DMS 273 (cell line): ENCODE measurements at regions not wholly inside any gene's neighbourhood (a gene's known extent, or its start where the extent isn't known, plus 50 kb on each side); places are given as distances from the start of the nearest gene placed in this dataset.
"Not testable (repeated sequence)": the region's sequence is repeated elsewhere in the genome, so short reads cannot be mapped to it uniquely, and the experiment has no call there.

ENCODE experiments used
- DNase-seq: peaks from one replicate; lab custom pipeline; 2025; ENCODE audit not compliant: unreplicated experiment; lab: John Stamatoyannopoulos, UW

GRCh38 chr11:96694338-96694737 is 304.5 kb downstream of the JRKL start:
- no peak for DNase-seq

GRCh38 chr11:96696731-96697130 is 306.9 kb downstream of the JRKL start:
- DNase-seq, result no peak

- no peak for DNase-seq
Measured at GRCh38 chr11:96697466-96697865, 307.7 kb downstream of the JRKL start.

- no peak for DNase-seq
Measured at GRCh38 chr11:96704847-96705246, 315.0 kb downstream of the JRKL start.

GRCh38 chr11:96706761-96707160 is 316.9 kb downstream of the JRKL start:
- no peak for DNase-seq

- DNase-seq, result no peak
Measured at GRCh38 chr11:96707273-96707672, 317.5 kb downstream of the JRKL start.

- DNase-seq, result peak; percentile 41
Measured at GRCh38 chr11:96708219-96708878, 318.5 kb downstream of the JRKL start.

- no peak for DNase-seq
Measured at GRCh38 chr11:96713301-96713700, 323.5 kb downstream of the JRKL start.

- DNase-seq, result no peak
Measured at GRCh38 chr11:96714689-96715088, 324.9 kb downstream of the JRKL start.

GRCh38 chr11:96715208-96715607 is 325.4 kb downstream of the JRKL start:
- no peak for DNase-seq

GRCh38 chr11:96736601-96737000 is 346.8 kb downstream of the JRKL start:
- DNase-seq, result no peak

- DNase-seq, result no peak
Measured at GRCh38 chr11:96738311-96738710, 348.5 kb downstream of the JRKL start.

GRCh38 chr11:96741068-96741467 is 351.3 kb downstream of the JRKL start:
- DNase-seq, result no peak

GRCh38 chr11:96744697-96745096 is 354.9 kb downstream of the JRKL start:
- no peak for DNase-seq

- no peak for DNase-seq
Measured at GRCh38 chr11:96748639-96749370, 359.0 kb downstream of the JRKL start.

GRCh38 chr11:96751807-96752206 is 362.0 kb downstream of the JRKL start:
- DNase-seq, result not testable (repeated sequence)

- no peak for DNase-seq
Measured at GRCh38 chr11:96752221-96752620, 362.4 kb downstream of the JRKL start.

- DNase-seq, result no peak
Measured at GRCh38 chr11:96753997-96754396, 364.2 kb downstream of the JRKL start.

- no peak for DNase-seq
Measured at GRCh38 chr11:96755209-96755608, 365.4 kb downstream of the JRKL start.

- DNase-seq, result no peak
Measured at GRCh38 chr11:96755752-96756151, 365.9 kb downstream of the JRKL start.

- no peak for DNase-seq
Measured at GRCh38 chr11:96758957-96759356, 369.1 kb downstream of the JRKL start.

- DNase-seq, result no peak
Measured at GRCh38 chr11:96760306-96760705, 370.5 kb downstream of the JRKL start.

GRCh38 chr11:96760815-96761214 is 371.0 kb downstream of the JRKL start:
- no peak for DNase-seq
